ENCODE measurements at regions not wholly inside any gene's neighbourhood (a gene's known extent, or its start where the extent isn't known, plus 50 kb on each side); places are given as distances from the start of the nearest gene placed in this dataset.

DNA sequence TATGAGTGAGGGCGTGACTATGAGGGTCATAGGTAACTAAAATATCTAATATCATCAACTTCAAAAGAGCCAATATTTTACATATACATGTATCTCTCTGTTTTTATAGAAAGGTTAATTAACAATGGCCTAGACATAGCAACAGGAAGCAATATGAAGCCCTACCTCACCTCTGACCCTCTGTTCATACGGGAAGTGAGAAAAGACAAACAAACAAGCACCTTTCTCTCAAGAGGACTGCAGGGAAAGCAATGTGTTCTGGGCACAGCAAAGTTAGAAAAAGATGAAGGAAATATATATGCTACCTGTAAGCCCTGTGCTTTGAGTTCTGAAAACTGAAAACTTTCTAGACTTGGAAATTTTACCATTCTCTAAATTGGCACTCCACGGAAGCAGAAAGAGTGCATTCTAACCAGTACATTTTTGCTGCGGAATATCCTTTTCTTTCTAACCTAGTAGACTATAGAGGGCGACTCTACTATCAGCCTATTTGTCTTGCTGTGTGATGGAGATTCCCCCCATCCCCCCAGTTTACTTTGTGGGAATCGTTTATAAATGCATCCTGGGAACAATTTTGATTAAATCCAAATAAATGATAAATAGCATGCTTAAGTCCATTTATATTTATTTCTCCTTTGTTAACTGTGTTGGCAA lies 830.4 kb upstream of the FAT3 start:
- ChIA-PET CTCF (no interaction called here), POLR2A (ENCODE audit: low non-redundant PET) (no interaction called here)
- DNase-seq (ENCODE audit: low spot score) = no peak
- no peaks in the 10 kb centered on the region for H3K36me3 ChIP-seq (ENCODE audit: insufficient read depth, low read length, poor library complexity, severe bottlenecking)
- no peaks in the 10 kb centered on the region for H3K27me3 ChIP-seq (replicated peaks; ENCODE audit: insufficient read depth, low read depth, low read length, poor library complexity)
- no peaks in the 10 kb centered on the region for H3K4me1 ChIP-seq (ENCODE audit: insufficient read depth, low read length, poor library complexity, severe bottlenecking)
- intact Hi-C loops (cut with micrococcal nuclease; ENCODE audit: unreplicated experiment) = no loop called here
- no peak overlapping the region for H3K27ac ChIP-seq (ENCODE audit: low read depth, low read length, poor library complexity, severe bottlenecking)
- no TSS peak for BruUV-seq (replicated peaks)
- TF ChIP-seq EZH2 (IDR thresholded peaks at IDR 0.05; ENCODE audit: borderline replicate concordance, low read depth, low read length, poor library complexity, severe bottlenecking) = no peak
- TF ChIP-seq CTCF (conservative IDR thresholded peaks at IDR 0.05; ENCODE audit: low read depth, low read length) = no peak
- no peak overlapping the region for H3K4me3 ChIP-seq (ENCODE audit: low read depth, low read length, poor library complexity, severe bottlenecking)
- H3K9me3 ChIP-seq (ENCODE audit: low read depth, low read length, poor library complexity, severe bottlenecking) = no peaks in the 10 kb centered on the region

DNA sequence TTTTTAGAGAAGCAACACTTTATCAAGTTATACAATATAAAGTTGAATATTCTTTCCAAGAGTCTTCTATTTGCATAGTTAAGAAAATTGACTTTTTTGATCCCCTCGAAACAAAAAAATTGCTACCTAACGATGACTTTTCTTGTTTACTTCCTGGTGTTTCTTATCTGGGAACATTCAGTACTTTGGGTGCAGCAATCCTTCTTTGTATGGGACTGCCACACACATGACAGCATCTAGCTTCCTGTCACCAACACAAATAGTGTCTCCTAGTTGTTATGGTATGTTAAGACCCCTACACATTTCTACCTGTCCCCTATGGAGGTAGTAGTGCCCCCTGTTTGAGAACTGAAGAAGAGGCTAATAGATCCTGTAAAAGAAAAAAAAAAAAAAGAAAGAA lies 841.7 kb upstream of the FAT3 start:
- Histone ChIP-seq H3K9me3 (ENCODE audit: low read depth, low read length, poor library complexity, severe bottlenecking) (no peaks in the 10 kb centered on the region), H3K36me3 (ENCODE audit: insufficient read depth, low read length, poor library complexity, severe bottlenecking) (no peaks in the 10 kb centered on the region), H3K4me3 (ENCODE audit: low read depth, low read length, poor library complexity, severe bottlenecking) (no peak overlapping the region), H3K4me1 (ENCODE audit: insufficient read depth, low read length, poor library complexity, severe bottlenecking) (no peaks in the 10 kb centered on the region), H3K27ac (ENCODE audit: low read depth, low read length, poor library complexity, severe bottlenecking) (no peak overlapping the region), H3K27me3 (replicated peaks; ENCODE audit: insufficient read depth, low read depth, low read length, poor library complexity) (no peaks in the 10 kb centered on the region)
- no TSS peak for BruUV-seq (replicated peaks)
- intact Hi-C loops (cut with micrococcal nuclease; ENCODE audit: unreplicated experiment) = no loop called here
- no peak for TF ChIP-seq CTCF (conservative IDR thresholded peaks at IDR 0.05; ENCODE audit: low read depth, low read length)
- TF ChIP-seq EZH2 (IDR thresholded peaks at IDR 0.05; ENCODE audit: borderline replicate concordance, low read depth, low read length, poor library complexity, severe bottlenecking) = no peak
- CTCF ChIA-PET = no interaction called here
- POLR2A ChIA-PET (ENCODE audit: low non-redundant PET) = no interaction called here
- DNase-seq (ENCODE audit: low spot score) = no peak

DNA sequence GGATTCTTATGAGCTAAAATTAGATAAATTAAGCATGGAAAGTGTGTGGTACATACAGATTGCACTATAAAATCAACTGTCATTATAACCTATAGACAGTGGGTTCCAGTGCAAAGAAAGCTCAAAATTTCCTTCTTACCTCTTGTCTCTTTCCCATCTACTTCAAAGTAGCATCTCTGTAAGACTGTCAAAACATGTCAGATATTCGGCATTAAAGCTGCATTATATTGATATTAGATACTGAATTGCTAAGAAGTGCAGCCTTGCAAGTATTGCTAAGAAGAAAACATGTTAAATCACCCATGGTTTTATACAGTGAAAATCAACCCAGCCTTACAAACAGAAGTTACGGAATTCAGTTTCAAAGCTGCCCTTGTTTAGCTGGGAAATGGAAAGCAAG lies 849.8 kb upstream of the FAT3 start:
- intact Hi-C loops (cut with micrococcal nuclease; ENCODE audit: unreplicated experiment) = no loop called here
- Histone ChIP-seq H3K27me3 (replicated peaks; ENCODE audit: insufficient read depth, low read depth, low read length, poor library complexity) (no peaks in the 10 kb centered on the region), H3K4me3 (ENCODE audit: low read depth, low read length, poor library complexity, severe bottlenecking) (no peak overlapping the region), H3K9me3 (ENCODE audit: low read depth, low read length, poor library complexity, severe bottlenecking) (no peaks in the 10 kb centered on the region), H3K4me1 (ENCODE audit: insufficient read depth, low read length, poor library complexity, severe bottlenecking) (no peaks in the 10 kb centered on the region), H3K27ac (ENCODE audit: low read depth, low read length, poor library complexity, severe bottlenecking) (no peak overlapping the region), H3K36me3 (ENCODE audit: insufficient read depth, low read length, poor library complexity, severe bottlenecking) (no peaks in the 10 kb centered on the region)
- ChIA-PET CTCF (no interaction called here), POLR2A (ENCODE audit: low non-redundant PET) (no interaction called here)
- no peak for TF ChIP-seq CTCF (conservative IDR thresholded peaks at IDR 0.05; ENCODE audit: low read depth, low read length)
- TF ChIP-seq EZH2 (IDR thresholded peaks at IDR 0.05; ENCODE audit: borderline replicate concordance, low read depth, low read length, poor library complexity, severe bottlenecking) = no peak
- no peak for DNase-seq (ENCODE audit: low spot score)
- BruUV-seq (replicated peaks) = no TSS peak
